ENCODE measurements at regions not wholly inside any gene's neighbourhood (a gene's known extent, or its start where the extent isn't known, plus 50 kb on each side); places are given as distances from the start of the nearest gene placed in this dataset.
A peak's percentile ranks its signal among the peaks of the same experiment; 100 is the strongest.

DNA sequence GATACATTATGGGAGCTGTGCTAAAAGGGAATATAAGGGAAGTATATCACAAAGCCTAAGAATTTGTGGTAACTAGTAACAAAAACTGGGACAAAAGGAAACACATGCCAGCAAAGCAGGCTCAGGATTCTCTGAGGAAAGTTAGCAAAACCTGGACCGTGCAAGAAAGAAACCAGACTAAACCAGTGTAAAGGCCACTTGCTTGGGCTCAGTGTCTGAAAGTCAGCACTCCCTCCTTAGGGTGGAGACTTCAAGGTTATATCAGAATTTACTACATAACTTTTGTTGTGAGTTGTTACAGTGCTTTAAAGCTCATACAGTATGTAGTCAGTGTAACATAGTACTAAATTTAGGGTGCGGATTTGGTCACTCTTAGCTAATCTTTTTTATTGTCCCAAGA is 269.9 kb upstream of the GADL1 start:
- Histone ChIP-seq H3K36me3 (ENCODE audit: control insufficient read depth, insufficient read depth, low read length) (no peaks in the 10 kb centered on the region), H3K27me3 (ENCODE audit: control insufficient read depth, insufficient read depth, low read length) (no peaks in the 10 kb centered on the region), H3K4me3 (ENCODE audit: low read depth, low read length) (no peak overlapping the region)
- FAIRE-seq (no peak), DNase-seq (ENCODE audit: low read depth) (no peak)
- TF ChIP-seq, protein P1, sequence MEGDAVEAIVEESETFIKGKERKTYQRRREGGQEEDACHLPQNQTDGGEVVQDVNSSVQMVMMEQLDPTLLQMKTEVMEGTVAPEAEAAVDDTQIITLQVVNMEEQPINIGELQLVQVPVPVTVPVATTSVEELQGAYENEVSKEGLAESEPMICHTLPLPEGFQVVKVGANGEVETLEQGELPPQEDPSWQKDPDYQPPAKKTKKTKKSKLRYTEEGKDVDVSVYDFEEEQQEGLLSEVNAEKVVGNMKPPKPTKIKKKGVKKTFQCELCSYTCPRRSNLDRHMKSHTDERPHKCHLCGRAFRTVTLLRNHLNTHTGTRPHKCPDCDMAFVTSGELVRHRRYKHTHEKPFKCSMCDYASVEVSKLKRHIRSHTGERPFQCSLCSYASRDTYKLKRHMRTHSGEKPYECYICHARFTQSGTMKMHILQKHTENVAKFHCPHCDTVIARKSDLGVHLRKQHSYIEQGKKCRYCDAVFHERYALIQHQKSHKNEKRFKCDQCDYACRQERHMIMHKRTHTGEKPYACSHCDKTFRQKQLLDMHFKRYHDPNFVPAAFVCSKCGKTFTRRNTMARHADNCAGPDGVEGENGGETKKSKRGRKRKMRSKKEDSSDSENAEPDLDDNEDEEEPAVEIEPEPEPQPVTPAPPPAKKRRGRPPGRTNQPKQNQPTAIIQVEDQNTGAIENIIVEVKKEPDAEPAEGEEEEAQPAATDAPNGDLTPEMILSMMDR (IDR thresholded peaks at IDR 0.05; ENCODE audit: insufficient read depth, low read length, severe bottlenecking), result no peak

- FAIRE-seq (no peak), DNase-seq (ENCODE audit: low read depth) (peak; percentile 31)
- no peaks in the 10 kb centered on the region for H3K36me3 ChIP-seq (ENCODE audit: control insufficient read depth, insufficient read depth, low read length)
- H3K27me3 ChIP-seq (ENCODE audit: control insufficient read depth, insufficient read depth, low read length), result no peaks in the 10 kb centered on the region
- TF ChIP-seq, protein P1 (IDR thresholded peaks at IDR 0.05; ENCODE audit: insufficient read depth, low read length, severe bottlenecking), result no peak
- no peak overlapping the region for H3K4me3 ChIP-seq (ENCODE audit: low read depth, low read length)
Observed at GRCh38 chr3:31165399-31165860, 271.0 kb upstream of the GADL1 start.

DNA sequence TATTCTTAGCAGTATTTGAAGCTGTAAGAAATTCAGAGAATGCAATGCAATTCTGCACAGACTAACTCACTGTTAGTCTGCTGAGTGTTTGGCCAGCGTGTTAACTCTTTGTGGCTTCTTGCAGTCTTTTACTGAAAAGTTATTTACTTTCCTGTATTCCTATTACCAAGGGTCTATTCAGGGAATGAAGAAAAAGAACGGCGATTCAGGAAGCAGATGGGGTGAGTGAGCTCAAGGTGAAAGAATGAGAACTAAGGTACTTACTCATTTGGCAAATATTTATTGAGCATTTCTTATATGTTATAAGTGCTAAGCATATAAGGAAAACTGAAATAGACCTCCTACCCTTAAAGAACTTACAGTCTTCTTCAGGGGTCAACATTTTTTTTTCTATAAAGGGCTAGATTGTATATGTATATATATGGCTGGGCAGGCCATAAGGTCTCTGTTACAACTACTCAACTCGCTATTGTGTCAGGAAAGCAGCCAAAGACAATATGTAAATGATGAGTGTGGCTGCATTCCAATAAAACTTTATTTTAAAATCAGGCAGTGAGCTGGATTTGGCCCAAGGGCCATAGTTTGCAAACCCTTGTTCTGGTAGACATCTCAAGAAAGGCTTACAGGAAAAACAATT is 271.9 kb upstream of the GADL1 start:
- no peak for FAIRE-seq
- DNase-seq (ENCODE audit: low read depth), result peak; percentile 69
- H3K4me3 ChIP-seq (ENCODE audit: low read depth, low read length), result no peak overlapping the region
- TF ChIP-seq, protein P1 (IDR thresholded peaks at IDR 0.05; ENCODE audit: insufficient read depth, low read length, severe bottlenecking), result no peak
- no peaks in the 10 kb centered on the region for H3K36me3 ChIP-seq (ENCODE audit: control insufficient read depth, insufficient read depth, low read length)
- H3K27me3 ChIP-seq (ENCODE audit: control insufficient read depth, insufficient read depth, low read length), result no peaks in the 10 kb centered on the region

DNA sequence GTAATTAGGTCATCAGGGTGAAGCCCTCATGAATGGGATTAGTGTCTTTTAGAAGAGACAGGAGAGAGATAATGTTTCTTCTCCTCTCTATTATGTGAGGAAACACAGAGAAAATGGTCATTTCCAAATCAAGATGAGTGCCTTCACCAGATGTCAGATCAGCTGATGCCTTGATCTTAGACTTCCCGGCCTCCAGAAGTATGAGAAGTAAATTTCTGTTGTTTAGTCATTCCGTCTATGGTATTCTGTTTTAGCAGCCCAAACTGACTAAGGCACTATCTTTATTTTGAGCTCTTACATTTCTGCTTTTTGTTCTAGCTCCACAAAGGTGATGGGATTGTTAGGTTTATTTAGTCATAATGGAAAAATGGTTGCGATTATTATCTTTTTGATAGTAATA is 273.2 kb upstream of the GADL1 start:
- no peaks in the 10 kb centered on the region for H3K36me3 ChIP-seq (ENCODE audit: control insufficient read depth, insufficient read depth, low read length)
- DNase-seq (ENCODE audit: low read depth) (no peak), FAIRE-seq (no peak)
- H3K27me3 ChIP-seq (ENCODE audit: control insufficient read depth, insufficient read depth, low read length), result no peaks in the 10 kb centered on the region
- TF ChIP-seq, protein P1 (IDR thresholded peaks at IDR 0.05; ENCODE audit: insufficient read depth, low read length, severe bottlenecking), result no peak
- no peak overlapping the region for H3K4me3 ChIP-seq (ENCODE audit: low read depth, low read length)

DNA sequence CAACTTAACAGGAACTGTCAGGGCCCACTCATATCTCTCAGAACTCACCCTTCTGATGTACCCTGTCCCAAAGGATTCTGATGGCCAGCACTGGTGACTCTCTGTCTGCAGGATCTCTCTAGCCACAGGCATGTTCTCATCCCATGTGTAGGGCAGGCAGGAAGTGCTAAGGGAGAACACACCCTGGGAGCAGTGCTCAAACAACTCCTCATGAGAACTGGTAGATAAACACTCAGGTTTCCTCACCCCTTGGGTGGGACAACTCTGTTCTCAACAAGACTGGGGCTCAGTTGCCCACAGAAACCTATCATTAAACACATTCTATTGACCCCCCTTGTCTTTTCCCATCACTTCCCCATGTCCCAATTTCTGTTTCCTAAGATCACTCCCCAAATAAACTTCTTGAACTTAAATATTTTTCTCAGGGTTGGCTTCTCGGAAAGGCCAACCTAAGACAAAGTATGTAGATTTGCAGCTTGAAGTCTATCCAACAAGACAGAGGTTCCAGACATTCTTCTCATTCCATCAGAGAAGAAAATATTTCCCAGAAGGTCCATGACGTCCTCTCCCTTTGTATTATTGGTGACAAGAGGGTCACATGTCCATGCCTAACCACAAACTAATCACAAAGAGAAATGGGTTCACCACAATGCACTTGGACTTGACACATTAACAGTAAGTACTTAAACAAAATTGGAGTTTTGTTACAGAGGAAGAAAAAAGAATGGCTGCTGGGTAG is 276.6 kb upstream of the GADL1 start:
- Histone ChIP-seq H3K4me3 (ENCODE audit: low read depth, low read length) (no peak overlapping the region), H3K27me3 (ENCODE audit: control insufficient read depth, insufficient read depth, low read length) (no peaks in the 10 kb centered on the region), H3K36me3 (ENCODE audit: control insufficient read depth, insufficient read depth, low read length) (no peaks in the 10 kb centered on the region)
- TF ChIP-seq, protein P1 (IDR thresholded peaks at IDR 0.05; ENCODE audit: insufficient read depth, low read length, severe bottlenecking), result no peak
- DNase-seq (ENCODE audit: low read depth) (peak; percentile 32), FAIRE-seq (peak; percentile 18)

All from bronchial epithelial cell (primary cell).